ENCODE measurements at regions not wholly inside any gene's neighbourhood (a gene's known extent, or its start where the extent isn't known, plus 50 kb on each side); places are given as distances from the start of the nearest gene placed in this dataset.
"Not testable (repeated sequence)": the region's sequence is repeated elsewhere in the genome, so short reads cannot be mapped to it uniquely, and the experiment has no call there.

- DNase-seq (ENCODE audit: low read depth in 2 of 2) = no peak
Observed at GRCh38 chrX:25503826-25504225, 488.1 kb upstream of the ARX start.

DNA sequence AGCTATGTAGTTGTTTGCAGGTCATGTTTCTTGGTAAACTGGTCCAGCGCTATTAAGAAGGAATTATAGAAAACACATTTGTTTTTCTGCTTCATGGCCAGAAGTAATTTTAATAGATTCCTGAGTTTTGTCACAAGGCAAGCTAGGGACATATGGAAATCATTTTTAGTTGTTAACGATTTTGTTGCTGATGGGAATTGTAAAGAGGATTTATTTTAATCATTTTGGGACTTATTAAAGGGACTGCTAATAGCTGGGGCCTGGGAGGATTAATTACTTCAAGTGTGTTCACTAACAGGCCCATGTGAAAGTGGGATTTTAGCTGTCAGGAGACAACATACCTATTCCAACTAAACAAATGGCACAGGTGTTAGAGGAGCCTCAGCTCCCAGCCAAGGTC is 492.0 kb upstream of the ARX start:
- no peak for DNase-seq (ENCODE audit: low read depth in 2 of 2)

GRCh38 chrX:25519258-25519657 is 503.5 kb upstream of the ARX start:
- DNase-seq (ENCODE audit: low read depth in 2 of 2) = peak in 1 of 2 donors; percentile 60

GRCh38 chrX:25522443-25523010 is 506.8 kb upstream of the ARX start:
- DNase-seq (ENCODE audit: low read depth in 2 of 2) = not testable (repeated sequence)

DNA sequence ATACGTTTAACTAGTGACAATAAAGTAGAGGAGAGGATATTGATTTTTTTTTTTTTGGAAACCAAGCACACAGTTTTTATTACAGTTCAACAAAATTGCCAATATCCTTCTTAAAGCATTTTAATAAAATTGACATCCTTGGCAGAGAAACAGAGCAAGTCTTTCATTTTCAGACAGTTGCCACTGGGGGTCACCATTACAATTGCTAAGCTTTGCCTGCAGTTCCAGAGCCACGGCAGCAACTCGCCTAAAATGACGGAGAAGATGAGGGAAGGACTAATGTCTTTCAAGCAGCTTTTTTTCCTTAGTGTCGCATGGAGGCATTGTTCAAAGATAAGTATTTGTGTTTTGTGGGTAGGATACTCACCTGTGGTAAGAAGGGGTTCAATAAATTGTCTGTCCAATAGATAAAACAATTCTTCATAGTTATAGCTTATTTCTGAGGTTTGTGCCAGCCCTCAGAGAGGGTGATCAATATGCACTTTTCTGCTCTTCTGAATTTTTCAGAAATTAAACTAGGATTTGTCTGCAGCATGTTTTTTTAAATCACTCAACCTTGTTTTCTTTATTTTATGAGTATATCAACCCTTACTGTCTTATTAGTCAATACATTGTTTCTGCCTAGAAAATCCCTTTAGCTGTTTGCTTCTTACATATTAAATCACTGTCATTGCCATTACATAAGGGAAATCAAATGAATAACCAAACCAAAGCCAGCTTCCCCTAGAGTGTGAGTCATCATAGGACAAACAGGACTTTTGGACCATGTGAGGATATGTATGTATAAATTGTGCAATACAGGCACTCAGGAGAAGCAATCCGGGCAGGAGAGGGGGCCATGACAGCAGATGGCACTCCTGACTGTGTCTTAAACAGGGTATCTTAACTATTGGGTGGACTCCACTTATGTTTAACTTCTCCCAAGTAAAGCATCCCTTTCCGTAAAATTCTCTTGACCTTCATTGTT is 508.1 kb upstream of the ARX start:
- DNase-seq (ENCODE audit: low read depth in 2 of 2) = peak; percentile 43 to 79

GRCh38 chrX:25527156-25527555 is 511.4 kb upstream of the ARX start:
- no peak for DNase-seq (ENCODE audit: low read depth in 2 of 2)

DNA sequence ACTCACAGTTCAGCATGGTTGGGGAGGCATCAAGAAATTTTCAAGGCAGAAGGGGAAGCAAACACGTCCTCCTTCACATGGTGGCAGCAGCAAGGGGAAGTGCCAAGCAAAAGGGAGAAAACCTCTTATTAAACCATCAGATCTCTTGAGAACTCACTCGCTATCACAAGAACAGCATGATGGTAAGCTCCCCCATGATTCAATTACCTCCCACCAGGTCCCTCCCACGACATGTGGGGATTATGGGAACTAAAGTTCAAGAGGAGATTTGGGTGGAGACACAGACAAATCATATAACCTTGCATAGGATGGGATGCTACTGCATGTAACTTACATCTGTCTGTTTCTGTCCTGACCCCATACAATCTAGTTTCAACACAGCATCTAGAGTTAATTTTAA is 511.8 kb upstream of the ARX start:
- DNase-seq (ENCODE audit: low read depth in 2 of 2) = no peak

DNA sequence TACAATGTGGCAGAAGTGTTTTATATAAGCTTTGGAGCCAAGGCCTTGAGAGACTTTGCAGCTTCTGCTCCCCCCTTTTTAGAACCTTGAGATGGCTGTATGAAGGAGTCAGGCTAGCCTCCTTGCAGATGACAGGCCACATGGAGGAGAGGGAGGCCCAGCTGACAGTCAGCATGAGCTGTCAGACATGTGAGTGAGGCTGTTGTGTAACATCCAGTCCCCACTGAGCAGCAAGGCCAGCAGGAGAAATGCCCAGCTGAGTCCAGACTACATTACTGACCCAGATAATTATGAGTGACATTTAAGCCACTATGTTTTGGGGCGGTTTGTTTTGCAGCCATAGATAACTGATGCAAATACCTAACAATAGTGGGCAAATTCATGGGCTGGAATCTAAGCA is 515.3 kb upstream of the ARX start:
- DNase-seq (ENCODE audit: low read depth in 2 of 2) = no peak

DNA sequence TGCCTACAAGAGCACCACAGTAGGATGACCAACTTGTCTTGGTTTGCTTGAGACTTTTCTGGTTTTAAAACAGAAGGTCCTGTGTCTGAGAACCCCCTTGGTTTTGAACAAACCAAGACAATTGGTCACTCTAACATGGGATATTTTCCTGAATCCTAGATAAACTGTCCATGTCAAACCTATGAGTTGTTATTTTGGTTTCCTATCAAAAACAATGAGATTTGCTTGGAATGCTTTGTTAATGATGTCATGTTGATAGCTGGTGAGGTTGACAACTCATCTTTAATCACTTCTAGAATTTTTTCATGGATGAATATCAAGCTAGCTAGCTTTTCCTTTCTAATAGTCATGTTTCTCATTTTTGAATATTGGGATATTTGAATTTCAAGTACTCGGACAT is 518.3 kb upstream of the ARX start:
- DNase-seq (ENCODE audit: low read depth in 2 of 2) = peak in 1 of 2 donors; percentile 24

GRCh38 chrX:25536307-25536970 is 520.7 kb upstream of the ARX start:
- DNase-seq (ENCODE audit: low read depth in 2 of 2) = no peak

GRCh38 chrX:25537699-25538098 is 521.9 kb upstream of the ARX start:
- DNase-seq (ENCODE audit: low read depth in 2 of 2) = no peak

DNA sequence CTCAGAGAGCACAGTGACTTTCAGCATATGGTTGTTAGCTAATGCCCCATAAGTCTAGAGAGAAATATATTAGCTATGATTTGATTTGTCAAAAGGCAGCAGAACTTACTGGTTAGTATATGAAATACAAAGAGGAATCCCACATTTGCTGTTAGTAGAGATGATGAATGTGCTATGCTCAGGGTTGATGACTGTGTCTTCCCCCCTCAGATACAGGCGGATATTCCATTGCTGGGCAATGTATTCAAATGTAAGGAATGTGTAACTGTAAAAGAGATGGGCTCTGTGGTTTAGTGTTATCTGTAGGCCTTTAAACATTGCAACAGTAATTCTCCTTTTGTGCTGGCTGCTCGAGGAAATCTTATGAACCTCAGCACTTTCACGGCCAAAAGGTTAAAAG is 528.9 kb upstream of the ARX start:
- no peak for DNase-seq (ENCODE audit: low read depth in 2 of 2)

GRCh38 chrX:25548811-25549210 is 533.0 kb upstream of the ARX start:
- no peak for DNase-seq (ENCODE audit: low read depth in 2 of 2)

GRCh38 chrX:25555521-25555920 is 539.8 kb upstream of the ARX start:
- no peak for DNase-seq (ENCODE audit: low read depth in 2 of 2)

DNA sequence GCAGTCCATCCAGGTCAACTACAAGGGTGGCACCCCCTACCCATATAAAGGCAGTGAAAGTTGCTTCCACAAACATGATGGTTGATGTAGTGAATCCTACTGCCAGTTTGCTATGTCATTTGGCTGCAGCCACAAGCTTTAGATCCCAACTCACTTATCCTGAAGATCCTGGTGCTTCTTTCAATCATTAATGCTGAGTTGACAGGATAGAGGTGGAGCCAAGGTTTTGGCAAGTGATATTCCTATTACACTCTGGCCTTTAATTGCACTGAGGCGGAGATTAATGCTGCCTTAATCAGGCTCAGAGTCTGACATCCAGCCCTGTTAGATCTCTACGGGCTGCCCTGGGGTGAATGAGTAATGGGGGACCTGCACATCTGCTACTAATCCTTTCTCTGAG is 542.4 kb upstream of the ARX start:
- DNase-seq (ENCODE audit: low read depth in 2 of 2) = no peak

DNA sequence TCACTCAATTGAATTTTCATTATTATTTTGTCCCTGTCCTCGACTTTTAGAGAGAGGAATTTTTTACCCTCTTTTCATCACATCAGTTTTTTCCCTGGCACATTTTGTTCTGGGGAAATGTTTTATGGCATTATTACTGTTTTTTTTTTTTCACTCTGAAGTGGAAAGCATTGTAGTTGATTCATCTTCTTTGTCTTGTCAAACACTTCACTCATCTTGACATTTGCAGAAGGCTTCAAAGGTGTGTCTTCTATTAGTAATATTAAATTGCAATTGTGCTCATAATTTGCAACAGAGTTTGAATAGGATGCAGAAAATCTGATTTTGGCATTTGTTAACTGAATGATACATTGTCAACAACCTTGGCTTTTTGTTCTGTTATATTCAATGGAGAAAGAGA is 545.4 kb upstream of the ARX start:
- no peak for DNase-seq (ENCODE audit: low read depth in 2 of 2)

- no peak for DNase-seq (ENCODE audit: low read depth in 2 of 2)
Observed at GRCh38 chrX:25573631-25574030, 557.9 kb upstream of the ARX start.

DNA sequence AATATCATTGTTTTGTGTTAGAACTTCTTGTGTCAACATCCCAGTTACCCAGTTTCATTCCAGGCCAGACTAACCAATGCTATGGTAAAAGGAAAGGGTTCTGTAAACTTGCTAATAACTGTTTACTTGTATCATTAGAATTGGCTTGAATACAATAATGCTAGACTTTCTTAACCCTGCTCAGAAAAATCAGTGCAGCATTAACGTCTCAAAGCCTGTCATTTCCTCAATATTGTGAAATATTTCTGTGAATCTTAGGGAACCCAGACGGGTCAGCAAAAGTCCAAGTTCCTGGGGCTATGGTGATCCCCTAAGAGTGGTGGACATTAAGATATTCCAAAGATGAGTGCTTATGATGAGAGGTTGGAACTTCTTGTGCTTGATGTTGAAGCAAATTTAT is 541.2 kb upstream of the MAGEB18 start:
- no peak for DNase-seq (ENCODE audit: low read depth in 2 of 2)

DNA sequence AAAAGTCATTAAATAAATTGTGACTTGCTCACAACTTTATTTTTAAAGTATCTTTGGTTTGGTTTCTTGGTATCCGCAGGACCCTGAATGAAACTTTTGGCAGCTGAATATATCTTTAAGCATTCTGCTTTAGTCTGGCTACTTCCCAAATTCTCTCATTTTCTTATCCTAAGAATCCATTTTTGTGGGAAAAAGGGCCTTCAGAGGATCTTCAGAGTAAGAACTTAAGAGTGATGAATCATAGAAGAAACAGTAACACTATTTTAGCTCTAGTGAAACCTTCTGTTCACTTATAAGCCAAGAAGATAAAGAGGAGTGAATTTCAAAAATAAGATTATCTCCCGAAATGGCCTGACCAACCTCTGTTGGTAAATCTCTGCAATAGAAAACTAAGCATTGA is 540.6 kb upstream of the MAGEB18 start:
- DNase-seq (ENCODE audit: low read depth in 2 of 2) = no peak

DNA sequence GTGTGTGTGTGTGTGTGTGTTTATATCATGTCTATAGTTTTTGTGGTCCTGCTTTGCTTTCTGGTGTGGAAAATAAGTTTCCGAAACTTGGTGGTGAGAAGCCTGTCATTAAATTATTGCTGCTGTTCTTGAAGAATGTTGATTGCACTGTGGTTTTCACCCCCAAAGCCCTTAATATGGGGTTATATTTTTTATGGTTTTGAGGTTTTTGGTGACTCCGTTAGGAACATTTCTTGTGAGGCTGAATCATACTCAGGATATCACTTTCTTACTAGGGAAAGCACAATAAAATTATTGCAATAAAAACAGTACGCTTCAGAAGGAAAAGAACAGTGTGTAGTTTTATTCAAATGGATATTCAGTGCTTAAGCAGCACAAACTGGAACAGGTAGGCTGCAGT is 539.1 kb upstream of the MAGEB18 start:
- DNase-seq (ENCODE audit: low read depth in 2 of 2) = no peak

DNA sequence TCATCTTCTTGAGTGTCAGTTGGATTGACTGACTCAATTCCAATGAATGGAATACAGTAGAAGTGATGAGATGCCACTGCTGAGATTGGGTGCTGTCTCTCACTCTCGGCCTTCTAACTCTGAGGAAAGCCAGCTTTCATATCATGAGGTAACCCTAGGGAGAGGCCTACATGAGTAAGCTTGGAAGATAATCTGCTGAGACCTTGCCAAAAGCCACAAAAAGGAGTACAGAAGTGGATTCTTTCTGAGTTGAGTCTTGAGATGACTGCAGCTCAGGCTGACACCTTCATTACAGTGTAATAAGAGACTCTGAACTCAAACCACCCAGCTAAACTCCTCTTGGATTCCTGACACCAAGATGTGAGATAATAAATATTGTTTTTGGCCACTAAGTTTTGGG is 537.4 kb upstream of the MAGEB18 start:
- DNase-seq (ENCODE audit: low read depth in 2 of 2) = no peak

- DNase-seq (ENCODE audit: low read depth in 2 of 2) = no peak
Observed at GRCh38 chrX:25601323-25601722, 536.8 kb upstream of the MAGEB18 start.

DNA sequence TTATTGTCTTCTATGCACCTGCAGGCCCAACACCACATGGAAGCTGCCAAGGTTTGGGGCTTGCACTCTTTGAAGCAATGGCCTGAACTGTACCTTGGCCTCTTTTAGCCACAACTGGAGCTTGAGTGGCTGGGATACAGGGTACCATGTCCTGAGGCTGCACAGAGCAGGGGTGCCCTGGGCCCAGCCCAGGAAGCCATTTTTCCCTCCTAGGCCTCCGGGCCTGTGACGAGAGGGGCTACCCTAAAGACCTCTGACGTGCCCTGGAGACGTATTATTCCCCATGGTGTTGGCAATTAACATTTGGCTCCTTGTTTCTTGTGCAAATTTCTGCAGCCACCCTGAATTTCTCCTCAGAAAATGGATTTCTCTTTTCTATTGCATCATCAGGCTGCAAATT is 519.9 kb upstream of the MAGEB18 start:
- DNase-seq (ENCODE audit: low read depth in 2 of 2) = no peak
